Thymus (tissue), 11 donors: ENCODE measurements at regions not wholly inside any gene's neighbourhood (a gene's known extent, or its start where the extent isn't known, plus 50 kb on each side); places are given as distances from the start of the nearest gene placed in this dataset.

Experiments
- DNase-seq, 9 donors: peaks; one replicate each; pipeline ENCODE4 v3.0.0-alpha.2; 2013; ENCODE audit warnings: low spot score in 9 of 9, low read depth in 6 of 9, missing footprints in 1 of 9
- H3K27ac ChIP-seq, 2 donors: one replicate each; pipeline ENCODE4 v1.5.1; 2013; ENCODE audit warnings: control low read depth in 1 of 2, low read depth in 1 of 2, low read length in 1 of 2, mild to moderate bottlenecking in 1 of 2, moderate library complexity in 1 of 2
- H3K27me3 ChIP-seq, 2 donors: one replicate each; pipeline ENCODE4 v1.5.1; 2013; ENCODE audit warnings: low read length in 1 of 2; ENCODE audit not compliant: control insufficient read depth in 2 of 2, insufficient read depth in 1 of 2
- H3K36me3 ChIP-seq, 2 donors: one replicate each; pipeline ENCODE4 v1.5.1; 2013; ENCODE audit warnings: low read length in 1 of 2, mild to moderate bottlenecking in 1 of 2, moderate library complexity in 1 of 2; ENCODE audit not compliant: control insufficient read depth in 2 of 2, insufficient read depth in 2 of 2
- H3K4me1 ChIP-seq, 2 donors: one replicate each; pipeline ENCODE4 v1.5.1; 2013; ENCODE audit warnings: low read length in 2 of 2; ENCODE audit not compliant: control insufficient read depth in 2 of 2, insufficient read depth in 2 of 2
- H3K4me3 ChIP-seq, 2 donors: one replicate each; pipeline ENCODE4 v1.5.1; 2013; ENCODE audit warnings: low read length in 2 of 2, control low read depth in 1 of 2, mild to moderate bottlenecking in 1 of 2
- H3K9me3 ChIP-seq, 2 donors: one replicate each; pipeline ENCODE4 v1.5.1; 2013; ENCODE audit warnings: low read length in 1 of 2, mild to moderate bottlenecking in 1 of 2; ENCODE audit not compliant: control insufficient read depth in 2 of 2, insufficient read depth in 1 of 2
- WGBS: extraction: QIAGEN DNeasy Blood & Tissue Kit; methylation state at CpG from one replicate; pipeline ENCODE4 v1.1.7; 2013; 5-methylcytosine and 5-hydroxymethylcytosine counted together
- donor health status: healthy.

DNA sequence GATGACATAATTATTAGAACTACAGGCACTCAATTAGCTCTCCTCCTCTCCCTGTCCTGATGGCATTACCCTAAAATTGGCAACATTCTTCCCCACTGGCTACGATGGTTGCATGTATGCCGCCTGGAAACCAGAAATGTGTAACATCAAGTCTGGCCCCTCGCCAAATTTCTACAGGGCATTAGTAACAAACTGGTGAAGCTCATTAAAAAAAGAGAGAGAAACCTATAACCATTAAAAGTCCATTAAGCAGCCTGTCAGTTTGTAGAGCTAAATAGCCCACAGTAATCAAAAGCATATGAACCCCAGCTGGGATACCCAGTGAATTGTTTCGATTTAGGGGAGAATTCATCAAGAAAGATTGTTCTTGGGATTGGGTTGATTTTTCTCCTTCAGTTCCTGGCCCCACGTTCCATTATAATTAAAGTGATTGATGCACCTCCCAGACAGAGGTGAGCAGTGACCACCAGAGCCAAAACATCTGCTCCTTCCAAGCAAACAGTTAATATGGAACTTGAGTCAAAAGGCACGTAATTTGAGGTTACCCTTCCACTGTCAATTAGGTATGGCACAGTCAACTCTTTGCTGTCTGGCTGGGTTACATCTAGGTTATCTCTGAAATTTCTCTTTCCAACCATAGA lies 208.6 kb downstream of the C1D start:
- Histone ChIP-seq H3K27me3 (no peaks in the 10 kb centered on the region), H3K4me1 (no peaks in the 10 kb centered on the region), H3K27ac (no peak overlapping the region), H3K9me3 (no peaks in the 10 kb centered on the region), H3K36me3 (no peaks in the 10 kb centered on the region), H3K4me3 (no peak overlapping the region)
- DNase-seq = no peak
- 97% methylated on average over 6 of the region's 6 CpGs for WGBS

DNA sequence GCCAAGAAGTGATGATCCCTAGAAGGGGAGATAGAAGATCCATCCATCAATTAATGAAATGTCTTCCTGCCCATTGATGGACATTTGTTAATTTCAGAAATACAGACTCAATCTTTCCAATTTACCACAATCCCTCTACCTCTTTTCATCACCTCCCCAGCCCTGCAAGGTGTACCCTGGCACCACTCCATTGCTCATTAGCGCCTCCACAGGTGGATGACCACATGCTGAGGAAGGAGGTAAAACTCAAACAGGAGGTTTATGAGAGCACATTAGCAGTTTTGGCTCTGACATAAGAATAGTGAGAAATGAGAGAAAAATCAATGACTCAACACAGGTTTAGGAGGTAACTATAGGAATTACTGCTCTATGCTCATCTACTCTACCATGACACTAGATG lies 208.0 kb downstream of the C1D start:
- Histone ChIP-seq H3K9me3 (no peaks in the 10 kb centered on the region), H3K36me3 (no peaks in the 10 kb centered on the region), H3K4me1 (no peaks in the 10 kb centered on the region), H3K4me3 (no peak overlapping the region), H3K27ac (no peak overlapping the region), H3K27me3 (no peaks in the 10 kb centered on the region)
- 95% methylated on average over 1 of the region's 1 CpG for WGBS
- no peak for DNase-seq

GRCh38 chr2:67856866-67857265 lies 205.9 kb downstream of the C1D start:
- no peaks in the 10 kb centered on the region for H3K36me3 ChIP-seq
- H3K27ac ChIP-seq = no peak overlapping the region
- H3K9me3 ChIP-seq = no peaks in the 10 kb centered on the region
- 76% methylated on average over 3 of the region's 3 CpGs for whole genome bisulfite sequencing
- no peak for DNase-seq
- H3K4me1 ChIP-seq = no peaks in the 10 kb centered on the region
- no peak overlapping the region for H3K4me3 ChIP-seq
- H3K27me3 ChIP-seq = no peaks in the 10 kb centered on the region

- H3K36me3 ChIP-seq = no peaks in the 10 kb centered on the region
- H3K27ac ChIP-seq = no peak overlapping the region
- H3K9me3 ChIP-seq = no peaks in the 10 kb centered on the region
- no peak overlapping the region for H3K4me3 ChIP-seq
- no peaks in the 10 kb centered on the region for H3K27me3 ChIP-seq
- H3K4me1 ChIP-seq = no peaks in the 10 kb centered on the region
- WGBS = 90% methylated on average over 4 of the region's 4 CpGs
- no peak for DNase-seq
Observed at GRCh38 chr2:67857836-67858235, 205.0 kb downstream of the C1D start.

- Histone ChIP-seq H3K4me3 (no peak overlapping the region), H3K27me3 (no peaks in the 10 kb centered on the region), H3K4me1 (no peaks in the 10 kb centered on the region), H3K36me3 (no peaks in the 10 kb centered on the region), H3K9me3 (no peaks in the 10 kb centered on the region), H3K27ac (no peak overlapping the region)
- WGBS = 95% methylated on average over 3 of the region's 3 CpGs
- DNase-seq = no peak
Observed at GRCh38 chr2:67858886-67859285, 203.9 kb downstream of the C1D start.

- Histone ChIP-seq H3K27ac (no peak overlapping the region), H3K4me3 (no peak overlapping the region), H3K36me3 (no peaks in the 10 kb centered on the region), H3K27me3 (no peaks in the 10 kb centered on the region), H3K4me1 (no peaks in the 10 kb centered on the region), H3K9me3 (no peaks in the 10 kb centered on the region)
- no peak for DNase-seq
- 91% methylated on average over 3 of the region's 3 CpGs for WGBS
Observed at GRCh38 chr2:67865917-67866316, 196.9 kb downstream of the C1D start.

GRCh38 chr2:67867735-67868134 lies 195.1 kb downstream of the C1D start:
- Histone ChIP-seq H3K4me3 (no peak overlapping the region), H3K36me3 (no peaks in the 10 kb centered on the region), H3K27ac (no peak overlapping the region), H3K27me3 (no peaks in the 10 kb centered on the region), H3K4me1 (no peaks in the 10 kb centered on the region), H3K9me3 (no peaks in the 10 kb centered on the region)
- 94% methylated on average over 5 of the region's 5 CpGs for WGBS
- DNase-seq = no peak

- H3K27ac ChIP-seq = no peak overlapping the region
- H3K27me3 ChIP-seq = no peaks in the 10 kb centered on the region
- no peak for DNase-seq
- no peaks in the 10 kb centered on the region for H3K4me1 ChIP-seq
- no peaks in the 10 kb centered on the region for H3K9me3 ChIP-seq
- H3K36me3 ChIP-seq = no peaks in the 10 kb centered on the region
- H3K4me3 ChIP-seq = no peak overlapping the region
- 67% methylated on average over 13 of the region's 13 CpGs for WGBS
Observed at GRCh38 chr2:67871686-67872412, 191.0 kb downstream of the C1D start.

- no peaks in the 10 kb centered on the region for H3K36me3 ChIP-seq
- DNase-seq = no peak
- no peaks in the 10 kb centered on the region for H3K4me1 ChIP-seq
- no peak overlapping the region for H3K4me3 ChIP-seq
- no peaks in the 10 kb centered on the region for H3K27me3 ChIP-seq
- H3K27ac ChIP-seq = no peak overlapping the region
- 90% methylated on average over 2 of the region's 2 CpGs for WGBS
- H3K9me3 ChIP-seq = no peaks in the 10 kb centered on the region
Observed at GRCh38 chr2:67872481-67872880, 190.3 kb downstream of the C1D start.
